Right atrium auricular region (tissue), 2 donors: ENCODE measurements at regions not wholly inside any gene's neighbourhood (a gene's known extent, or its start where the extent isn't known, plus 50 kb on each side); places are given as distances from the start of the nearest gene placed in this dataset.
"Not testable (repeated sequence)": the region's sequence is repeated elsewhere in the genome, so short reads cannot be mapped to it uniquely, and the experiment has no call there.

Experiments
- DNase-seq: peaks from one replicate; pipeline ENCODE4 v3.0.0-alpha.2; 2019; ENCODE audit warnings: low spot score
- H3K27ac ChIP-seq, 2 donors: fragments of 200-600 bp; sonication (generic); 1 replicate in 1 of 2; 2 replicates in 1 of 2; pipeline ENCODE4 v1.5.1; 2016 to 2019
- H3K27me3 ChIP-seq, 2 donors: fragments of 200-600 bp; sonication (generic); one replicate each; pipeline versions ENCODE4 v1.5.1 to v1.6.0; 2017 to 2019
- H3K36me3 ChIP-seq: fragments of 200-600 bp; sonication (generic); one replicate; pipeline ENCODE4 v1.5.1; 2016
- H3K4me1 ChIP-seq, 2 donors: fragments of 200-600 bp; sonication (generic); one replicate each; pipeline versions ENCODE4 v1.5.1 to v1.6.0; 2017 to 2019
- H3K4me3 ChIP-seq, 2 donors: fragments of 200-600 bp; sonication (generic); 1 replicate in 1 of 2; 2 replicates in 1 of 2; pipeline ENCODE4 v1.5.1; 2017 to 2019; ENCODE audit warnings: mild to moderate bottlenecking in 1 of 2, moderate library complexity in 1 of 2
- H3K9me3 ChIP-seq, 2 donors: fragments of 200-600 bp; sonication (generic); one replicate each; pipeline ENCODE4 v1.5.1; 2019
- CTCF ChIP-seq, 2 donors: fragments of 200-600 bp; sonication (generic); IDR thresholded peaks; one replicate each; pipeline ENCODE4 v1.5.1; 2019; ENCODE audit warnings: antibody characterized with exemption in 2 of 2

DNA sequence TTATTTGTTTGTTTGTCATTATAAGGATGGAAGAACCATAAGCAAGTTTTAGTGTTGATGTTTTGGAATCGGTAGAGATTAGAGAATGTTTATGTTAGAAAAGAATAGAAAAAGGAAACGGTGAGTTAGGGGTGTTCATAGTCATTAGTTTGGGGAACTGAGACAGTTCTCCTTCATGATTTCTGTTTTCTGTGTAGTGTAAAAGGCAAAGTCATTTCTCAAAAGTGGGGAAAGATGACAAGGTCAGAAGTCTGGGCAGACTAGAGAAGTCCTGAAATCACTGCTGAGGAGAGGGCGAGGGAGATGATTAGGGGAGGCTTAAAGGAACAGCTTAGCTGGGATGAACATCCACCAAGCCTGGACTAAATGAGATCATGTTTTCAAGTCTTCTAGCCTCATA is 498.9 kb downstream of the TTLL7 start:
- Histone ChIP-seq H3K9me3 (no peaks in the 10 kb centered on the region), H3K36me3 (no peaks in the 10 kb centered on the region), H3K4me3 (no peak overlapping the region), H3K27me3 (no peaks in the 10 kb centered on the region), H3K27ac (no peak overlapping the region), H3K4me1 (peaks cover 0 to 8% of the 10 kb centered on the region in 2 donors)
- no peak for DNase-seq
- TF ChIP-seq CTCF (IDR thresholded peaks at IDR 0.05), result no peak

GRCh38 chr1:83497563-83497962 is 501.4 kb downstream of the TTLL7 start:
- Histone ChIP-seq H3K4me1 (peaks cover 0 to 5% of the 10 kb centered on the region in 2 donors), H3K9me3 (no peaks in the 10 kb centered on the region), H3K27me3 (no peaks in the 10 kb centered on the region), H3K27ac (no peak overlapping the region), H3K4me3 (no peak overlapping the region), H3K36me3 (no peaks in the 10 kb centered on the region)
- DNase-seq, result no peak
- no peak for TF ChIP-seq CTCF (IDR thresholded peaks at IDR 0.05)

- no peaks in the 10 kb centered on the region for H3K4me1 ChIP-seq
- DNase-seq, result no peak
- H3K36me3 ChIP-seq, result no peaks in the 10 kb centered on the region
- no peak overlapping the region for H3K27ac ChIP-seq
- H3K27me3 ChIP-seq, result no peaks in the 10 kb centered on the region
- no peak overlapping the region for H3K4me3 ChIP-seq
- no peaks in the 10 kb centered on the region for H3K9me3 ChIP-seq
- no peak for TF ChIP-seq CTCF (IDR thresholded peaks at IDR 0.05)
Measured at GRCh38 chr1:83495560-83495959, 503.4 kb downstream of the TTLL7 start.

GRCh38 chr1:83493633-83494032 is 505.3 kb downstream of the TTLL7 start:
- no peaks in the 10 kb centered on the region for H3K27me3 ChIP-seq
- no peak for TF ChIP-seq CTCF (IDR thresholded peaks at IDR 0.05)
- no peak for DNase-seq

DNA sequence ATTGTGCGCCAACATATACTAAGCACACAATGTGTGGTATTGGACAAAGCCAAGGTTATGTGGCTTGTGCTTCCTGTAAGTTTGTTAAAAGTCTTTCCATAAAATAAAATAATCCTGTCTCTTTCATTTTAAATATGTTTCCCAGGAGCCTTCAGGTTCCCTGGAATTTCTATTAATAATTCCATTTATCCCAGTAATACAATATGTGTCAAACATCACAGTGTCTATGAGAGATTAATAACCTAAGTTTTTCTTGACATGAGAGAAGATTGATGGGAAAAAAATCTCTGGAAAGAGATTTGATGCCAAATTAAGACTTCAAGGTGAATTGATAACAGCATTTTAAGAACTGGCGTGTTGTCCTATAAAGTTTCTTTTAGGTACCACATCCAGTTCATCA is 507.0 kb downstream of the TTLL7 start:
- DNase-seq, result no peak
- TF ChIP-seq CTCF (IDR thresholded peaks at IDR 0.05), result no peak
- Histone ChIP-seq H3K27ac (no peak overlapping the region), H3K36me3 (no peaks in the 10 kb centered on the region), H3K9me3 (no peaks in the 10 kb centered on the region), H3K4me1 (no peaks in the 10 kb centered on the region), H3K27me3 (no peaks in the 10 kb centered on the region), H3K4me3 (no peak overlapping the region)

More at GRCh38 chr1:83493633-83494032, 505.3 kb downstream of the TTLL7 start:
- Histone ChIP-seq H3K4me1 (no peaks in the 10 kb centered on the region), H3K27ac (no peak overlapping the region), H3K36me3 (no peaks in the 10 kb centered on the region), H3K4me3 (no peak overlapping the region), H3K9me3 (no peaks in the 10 kb centered on the region)

- DNase-seq, result no peak
- H3K36me3 ChIP-seq, result no peaks in the 10 kb centered on the region
- H3K4me1 ChIP-seq, result no peaks in the 10 kb centered on the region
- no peak overlapping the region for H3K27ac ChIP-seq
- H3K27me3 ChIP-seq, result no peaks in the 10 kb centered on the region
- no peak overlapping the region for H3K4me3 ChIP-seq
- TF ChIP-seq CTCF (IDR thresholded peaks at IDR 0.05), result no peak
- no peaks in the 10 kb centered on the region for H3K9me3 ChIP-seq
Measured at GRCh38 chr1:83490988-83491387, 507.9 kb downstream of the TTLL7 start.

GRCh38 chr1:83488105-83488504 is 510.8 kb downstream of the TTLL7 start:
- H3K36me3 ChIP-seq, DNase-seq, H3K27ac ChIP-seq, H3K4me1 ChIP-seq, H3K27me3 ChIP-seq, H3K9me3 ChIP-seq, H3K4me3 ChIP-seq: not testable (repeated sequence)

- not testable (repeated sequence) for H3K9me3 ChIP-seq, H3K4me1 ChIP-seq, H3K4me3 ChIP-seq
Measured at GRCh38 chr1:83487460-83487859, 511.5 kb downstream of the TTLL7 start.

GRCh38 chr1:83485314-83486019 is 513.5 kb downstream of the TTLL7 start:
- DNase-seq, H3K27ac ChIP-seq, H3K4me1 ChIP-seq, H3K27me3 ChIP-seq, H3K4me3 ChIP-seq, H3K36me3 ChIP-seq, H3K9me3 ChIP-seq: not testable (repeated sequence)

More at GRCh38 chr1:83487460-83487859, 511.5 kb downstream of the TTLL7 start:
- H3K27me3 ChIP-seq, DNase-seq, H3K36me3 ChIP-seq, H3K27ac ChIP-seq: not testable (repeated sequence)
